Left ventricle myocardium superior (tissue), 1 donor: ENCODE measurements at regions not wholly inside any gene's neighbourhood (a gene's known extent, or its start where the extent isn't known, plus 50 kb on each side); places are given as distances from the start of the nearest gene placed in this dataset.
A peak's percentile ranks its signal among the peaks of the same experiment; 100 is the strongest.
"Not testable (repeated sequence)": the region's sequence is repeated elsewhere in the genome, so short reads cannot be mapped to it uniquely, and the experiment has no call there.

Experiments
- ATAC-seq: fragments of 200-7000 bp; cut with Tn5 transposase; one replicate; pipeline ENCODE4 v1.9.1; 2020; ENCODE audit warnings: mild to moderate bottlenecking, moderate library complexity
- DNase-seq: peaks from one replicate; pipeline ENCODE4 v3.0.0-alpha.2; 2020
- intact Hi-C: fragments of 100-400 bp; cut with micrococcal nuclease; formaldehyde crosslinking; loops from one replicate; pipeline ENCODE4 v1.11.0; 2022
- donor health status: DM: no; HTN: yes; CAD: no; lungs with severe emphysema.

DNA sequence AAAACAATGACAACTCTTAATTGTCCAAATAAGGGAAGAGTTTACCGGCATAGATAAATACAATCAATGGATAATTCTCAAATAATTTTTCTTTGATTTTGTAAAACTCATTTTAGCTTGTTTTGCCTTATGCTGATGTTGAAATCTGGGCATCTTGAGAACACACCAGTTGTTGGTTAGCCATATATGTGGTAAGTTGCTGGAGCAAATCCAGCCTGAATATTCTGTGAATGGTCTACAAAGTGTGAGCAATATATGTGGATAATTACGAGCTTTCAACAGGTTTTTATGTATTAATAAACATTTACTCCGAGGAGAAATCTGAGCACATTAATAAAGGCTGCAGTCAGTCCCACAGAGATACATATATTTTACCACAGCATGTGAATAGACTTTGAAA, 423.6 kb downstream of the BCKDHB start:
- intact Hi-C loops: no loop called here
- ATAC-seq: no peak
- no peak for DNase-seq

DNA sequence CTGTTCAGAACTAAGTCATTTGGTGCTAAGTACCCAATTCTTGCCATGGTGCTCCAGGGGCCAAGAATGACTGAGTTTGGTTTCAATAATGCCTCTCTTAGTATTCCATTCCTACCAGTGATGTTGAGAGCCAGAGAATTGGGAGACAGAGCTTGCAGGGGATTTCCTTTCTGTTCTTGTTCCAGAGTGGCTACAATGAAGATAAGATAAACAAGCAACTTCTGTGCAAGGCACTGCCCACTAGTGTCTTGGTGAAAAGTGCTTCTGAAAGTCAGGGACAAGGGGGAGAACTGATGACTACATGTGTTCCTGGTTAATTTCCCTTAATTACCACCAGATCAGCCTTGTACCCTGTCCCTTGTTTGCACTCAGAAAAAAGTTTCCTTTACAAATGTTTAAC, 421.6 kb downstream of the BCKDHB start:
- DNase-seq (no peak), ATAC-seq (no peak)
- intact Hi-C loops: no loop called here

DNA sequence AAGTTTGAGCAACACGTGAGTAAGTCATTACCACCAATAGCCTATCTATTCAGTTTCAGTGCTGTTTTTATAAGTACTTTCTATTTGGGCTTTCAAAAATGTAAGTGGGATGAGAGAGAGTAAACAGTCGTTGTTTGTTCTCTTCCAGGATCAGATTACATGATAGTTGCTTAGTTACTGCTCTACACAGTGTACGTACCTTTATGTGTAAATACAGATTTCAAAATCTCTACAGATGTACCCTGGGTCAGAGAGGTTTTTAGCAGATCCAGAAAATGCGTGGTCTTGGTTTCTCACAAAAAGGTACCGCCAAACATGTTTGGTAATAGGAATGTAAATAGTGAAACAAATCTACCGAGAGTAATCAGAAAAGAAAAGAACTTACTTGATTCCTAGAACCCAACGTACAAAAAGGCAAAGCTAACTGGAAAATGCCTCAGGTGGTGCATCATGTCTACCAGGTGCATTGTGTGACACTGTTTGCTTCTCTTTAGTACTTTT, 421.1 kb downstream of the BCKDHB start:
- ATAC-seq (no peak), DNase-seq (no peak)
- intact Hi-C loops: no loop called here

DNA sequence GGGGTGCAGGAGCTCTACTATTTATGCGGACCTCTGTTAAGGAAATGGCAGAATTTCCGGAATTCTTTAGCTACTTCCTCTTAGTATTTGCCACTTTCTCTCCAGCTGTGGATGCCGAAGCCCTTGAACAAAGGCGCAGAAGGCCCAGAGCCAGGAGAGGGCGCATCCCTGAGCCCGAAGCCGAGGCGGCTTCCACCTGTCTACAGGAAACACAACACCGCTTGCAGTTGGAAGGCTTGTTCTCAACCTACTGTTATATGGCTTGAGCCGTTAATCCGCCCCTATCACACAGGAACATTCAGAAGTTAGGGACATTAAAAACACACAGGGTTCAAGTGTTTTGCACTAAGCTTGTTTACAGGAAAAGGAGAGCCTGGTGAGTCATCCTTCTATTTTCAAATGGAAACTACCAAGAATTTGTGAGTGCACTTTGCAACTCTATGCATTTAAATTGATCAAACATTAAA, 417.1 kb downstream of the BCKDHB start:
- intact Hi-C loops: no loop called here
- ATAC-seq (peak; percentile 12), DNase-seq (peak; percentile 25)

DNA sequence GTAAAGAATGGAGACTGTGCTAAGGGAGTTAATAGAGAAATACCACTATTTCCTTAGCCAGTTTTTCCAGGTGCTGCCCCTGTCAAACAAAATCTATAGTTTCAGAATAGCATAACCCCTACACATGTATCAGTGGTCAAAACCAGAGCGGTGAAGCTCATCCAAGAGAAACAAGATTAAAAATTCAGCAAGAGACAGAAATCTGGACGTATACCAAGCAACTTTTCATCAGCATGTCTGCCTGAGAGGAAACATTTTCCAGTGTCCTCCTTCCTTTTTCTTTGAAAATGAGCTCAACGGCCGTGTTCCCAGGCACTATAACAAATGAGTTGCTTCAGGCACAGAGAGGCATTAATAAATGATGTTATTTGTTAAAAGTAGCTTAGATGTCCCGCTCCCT, 416.5 kb downstream of the BCKDHB start:
- no peak for ATAC-seq
- intact Hi-C loops: no loop called here
- DNase-seq: no peak

DNA sequence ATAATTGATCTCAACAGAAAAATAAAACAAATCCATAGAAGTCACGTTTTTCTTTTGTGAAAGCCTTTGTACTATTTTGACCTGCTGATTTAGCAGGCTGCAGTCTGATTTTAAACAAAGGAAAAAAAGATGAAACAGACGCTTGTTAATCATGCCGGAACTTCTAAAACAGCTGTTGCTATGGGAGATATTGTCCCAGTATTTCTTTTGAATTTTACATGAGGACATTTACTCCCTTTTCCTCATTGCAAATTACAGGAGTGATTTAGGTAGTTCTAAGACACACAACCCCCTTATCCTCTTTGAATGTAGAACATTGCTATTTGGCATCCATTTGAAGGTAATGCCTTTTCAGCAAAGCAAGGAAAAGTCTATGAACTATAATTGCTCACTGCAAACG, 416.1 kb downstream of the BCKDHB start:
- DNase-seq: no peak
- no peak for ATAC-seq
- intact Hi-C loops: no loop called here

DNA sequence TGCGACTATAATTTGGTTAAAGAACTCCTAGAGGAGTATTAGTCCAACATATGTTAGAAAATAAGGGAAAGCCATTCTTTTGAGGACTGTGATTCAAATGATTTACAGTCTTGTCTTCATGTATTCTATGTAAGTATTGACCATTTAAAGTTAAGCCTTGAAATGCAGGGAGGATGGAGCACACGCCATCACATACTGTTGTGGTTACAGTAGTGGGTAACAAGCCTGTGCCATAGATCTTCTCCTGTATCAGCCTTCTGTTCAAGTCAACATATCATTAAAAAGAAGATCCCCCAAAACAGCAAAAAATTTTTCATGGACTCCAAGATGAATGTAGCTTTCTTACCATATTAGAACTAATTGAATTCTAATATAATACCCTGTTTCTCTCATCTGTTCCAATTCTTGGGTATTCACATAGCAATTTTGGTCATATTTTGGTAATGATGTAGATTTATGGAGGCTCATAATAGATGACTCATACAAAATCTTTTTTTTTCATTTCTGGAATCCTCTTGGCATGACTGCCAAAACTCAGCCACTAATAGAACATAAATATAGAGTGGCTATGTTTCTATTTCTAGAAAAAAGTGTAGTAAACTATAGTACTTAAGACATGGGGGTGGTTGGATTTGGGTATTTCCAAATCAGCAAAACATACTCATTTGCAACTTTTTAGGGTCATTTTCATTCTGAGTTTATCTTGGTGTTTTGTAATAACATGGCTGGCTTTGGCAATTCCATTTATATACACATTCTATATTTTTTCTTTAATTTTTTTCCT, 413.5 kb downstream of the BCKDHB start:
- DNase-seq: no peak
- no peak for ATAC-seq
- intact Hi-C loops: no loop called here

DNA sequence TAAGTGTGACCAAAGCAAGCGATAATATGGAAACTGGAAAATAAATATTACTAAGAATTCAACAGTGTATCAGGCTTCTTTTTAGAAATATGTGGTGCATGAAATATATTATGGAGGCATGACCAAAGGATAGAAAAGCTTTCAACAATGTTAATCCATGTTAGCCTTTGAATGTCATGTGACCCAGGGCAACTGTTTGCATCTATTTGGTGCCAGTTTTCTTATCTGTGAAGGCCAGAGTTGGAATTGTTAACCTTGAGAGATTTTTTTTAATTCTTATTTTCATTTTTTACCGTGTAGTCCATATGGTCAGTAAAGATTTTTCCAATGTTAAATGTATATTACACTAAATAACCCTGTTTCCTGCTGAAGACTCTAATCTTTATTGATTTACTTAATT, 411.1 kb downstream of the BCKDHB start:
- ATAC-seq: no peak

DNA sequence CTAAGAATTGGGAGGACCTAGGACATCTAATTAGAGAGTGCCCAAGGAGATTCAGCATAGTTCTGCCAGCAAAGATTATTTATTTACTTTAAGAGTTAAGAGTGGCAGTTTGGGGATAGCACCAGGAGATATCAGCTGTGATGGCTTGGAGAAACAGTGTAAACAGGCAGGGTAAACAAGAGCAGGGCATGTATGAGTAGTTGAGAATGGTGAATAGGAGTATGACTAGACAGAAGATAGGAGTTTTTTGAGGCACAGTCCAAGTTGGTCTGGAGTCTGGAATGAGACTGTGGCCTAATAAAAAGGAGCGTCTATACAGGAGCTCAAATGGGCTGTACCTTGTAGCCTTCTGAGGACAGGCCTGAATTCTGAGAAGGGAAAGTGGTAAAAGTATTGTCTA, 404.1 kb downstream of the BCKDHB start:
- intact Hi-C loops, ATAC-seq, DNase-seq: not testable (repeated sequence)

More for the DNA sequence above, 411.1 kb downstream of the BCKDHB start:
- DNase-seq: no peak
- intact Hi-C loops: no loop called here

DNA sequence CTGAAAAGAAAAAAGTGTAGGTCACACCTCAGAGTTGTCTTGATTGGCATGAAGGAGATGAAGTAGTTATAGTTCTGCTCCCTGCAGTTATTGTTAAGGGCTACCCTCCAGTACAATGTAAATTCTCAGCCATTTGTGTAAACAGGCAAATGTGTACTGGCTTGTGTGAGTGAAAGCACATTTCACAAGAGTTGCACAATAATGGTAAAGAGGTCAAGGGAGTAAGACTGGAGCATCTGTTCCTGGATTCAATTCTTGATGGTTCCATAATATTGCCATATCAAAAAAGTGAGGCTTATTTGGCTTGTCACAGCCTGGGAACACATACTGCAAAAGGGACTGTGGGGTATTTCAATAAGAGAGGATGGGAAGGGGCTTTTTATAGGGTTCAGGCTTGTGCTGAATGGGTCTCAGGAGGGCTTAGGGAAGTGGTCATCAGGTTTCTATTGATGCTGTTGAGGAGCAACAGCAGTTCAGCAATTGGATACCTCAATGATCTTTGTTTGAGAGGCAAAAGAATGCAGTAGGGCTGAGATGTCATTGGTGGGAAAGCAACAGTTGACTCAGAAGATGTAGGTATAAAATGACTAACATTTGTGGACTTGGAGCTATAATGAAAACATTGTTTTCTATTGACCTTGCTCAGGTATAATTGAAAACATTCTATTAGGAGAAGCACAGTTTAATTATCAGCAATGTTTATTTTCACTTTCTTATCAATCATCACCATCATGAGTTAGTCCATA, 402.6 kb downstream of the BCKDHB start:
- no peak for DNase-seq
- ATAC-seq: no peak
- intact Hi-C loops: no loop called here

DNA sequence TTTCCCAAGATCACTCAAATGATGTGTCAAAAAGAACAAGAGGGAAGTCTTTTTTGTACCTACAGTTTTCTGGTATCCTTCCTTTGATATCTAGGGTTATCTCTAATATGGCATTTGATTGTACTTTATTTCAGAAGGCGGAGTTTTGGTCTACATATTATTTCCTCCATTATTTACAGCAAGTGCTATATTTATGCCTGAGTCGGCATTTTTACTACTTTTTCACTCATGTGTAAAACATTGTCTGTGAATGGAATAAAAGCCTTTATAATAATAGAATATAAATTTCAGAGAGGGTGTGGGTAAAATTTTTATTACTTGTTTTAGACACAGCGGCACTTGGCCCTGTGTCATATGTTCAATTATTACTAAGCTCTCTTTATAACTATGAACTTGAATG, 398.4 kb downstream of the BCKDHB start:
- ATAC-seq (no peak), DNase-seq (no peak)
- intact Hi-C loops: no loop called here

DNA sequence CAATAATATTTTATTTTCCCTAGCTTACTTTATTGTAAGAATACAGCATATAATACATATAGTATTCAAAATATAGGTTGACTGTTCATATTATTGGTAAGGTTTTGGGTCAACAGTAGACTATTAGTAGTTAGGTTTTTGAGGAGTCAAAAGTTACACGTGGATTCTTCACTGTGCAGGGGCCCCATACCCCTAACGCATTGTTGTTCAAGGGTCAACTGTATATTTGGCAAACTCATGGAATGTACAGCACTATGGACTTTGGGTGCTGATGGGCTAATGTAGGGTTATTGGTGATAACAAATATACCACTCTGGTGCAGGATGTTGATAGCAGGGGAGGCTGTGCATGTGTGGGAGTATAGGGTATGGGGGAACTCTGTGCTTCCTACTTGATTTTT, 397.2 kb downstream of the BCKDHB start:
- intact Hi-C loops: no loop called here

DNA sequence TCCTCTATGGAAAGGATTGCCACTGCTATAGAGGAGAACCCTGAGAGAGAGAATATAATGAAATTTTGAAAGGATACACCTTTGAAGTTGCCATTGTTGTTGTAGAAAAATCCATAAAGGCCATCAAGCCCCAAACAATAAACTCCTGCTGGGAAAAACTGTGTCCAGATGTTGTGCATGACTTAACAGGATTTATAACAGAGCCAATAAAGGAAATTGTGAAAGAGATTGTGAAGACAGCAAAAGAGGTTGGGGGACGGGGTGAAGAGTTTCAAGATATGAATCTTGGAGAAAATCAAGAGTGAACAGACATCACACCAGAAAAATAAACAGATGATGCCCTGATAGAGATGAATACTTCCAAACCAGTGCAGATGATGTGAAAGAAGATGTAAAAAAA, 396.4 kb downstream of the BCKDHB start:
- intact Hi-C loops: no loop called here
- ATAC-seq (no peak), DNase-seq (no peak)

More for the DNA sequence above, 397.2 kb downstream of the BCKDHB start:
- ATAC-seq (no peak), DNase-seq (no peak)

DNA sequence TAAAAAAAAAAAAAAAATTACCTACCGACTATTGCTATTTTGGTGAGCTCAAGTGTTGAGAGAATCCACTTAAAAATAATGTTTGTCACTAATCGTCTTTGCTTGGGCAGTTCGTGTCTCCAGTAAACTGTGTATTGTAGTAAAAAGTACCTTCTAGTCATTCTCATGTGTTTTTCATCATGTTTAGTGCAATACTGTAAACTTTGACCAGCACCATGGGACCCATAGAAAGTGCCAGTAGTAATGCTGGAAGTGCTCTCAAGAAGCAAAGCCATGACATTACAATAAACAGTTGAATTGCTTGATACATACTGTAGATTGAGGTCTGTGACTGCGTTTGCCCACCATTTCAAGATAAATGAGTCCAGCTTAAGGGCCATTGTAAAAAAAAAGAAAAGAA, 395.2 kb downstream of the BCKDHB start:
- ATAC-seq: no peak
- intact Hi-C loops: no loop called here
- no peak for DNase-seq

DNA sequence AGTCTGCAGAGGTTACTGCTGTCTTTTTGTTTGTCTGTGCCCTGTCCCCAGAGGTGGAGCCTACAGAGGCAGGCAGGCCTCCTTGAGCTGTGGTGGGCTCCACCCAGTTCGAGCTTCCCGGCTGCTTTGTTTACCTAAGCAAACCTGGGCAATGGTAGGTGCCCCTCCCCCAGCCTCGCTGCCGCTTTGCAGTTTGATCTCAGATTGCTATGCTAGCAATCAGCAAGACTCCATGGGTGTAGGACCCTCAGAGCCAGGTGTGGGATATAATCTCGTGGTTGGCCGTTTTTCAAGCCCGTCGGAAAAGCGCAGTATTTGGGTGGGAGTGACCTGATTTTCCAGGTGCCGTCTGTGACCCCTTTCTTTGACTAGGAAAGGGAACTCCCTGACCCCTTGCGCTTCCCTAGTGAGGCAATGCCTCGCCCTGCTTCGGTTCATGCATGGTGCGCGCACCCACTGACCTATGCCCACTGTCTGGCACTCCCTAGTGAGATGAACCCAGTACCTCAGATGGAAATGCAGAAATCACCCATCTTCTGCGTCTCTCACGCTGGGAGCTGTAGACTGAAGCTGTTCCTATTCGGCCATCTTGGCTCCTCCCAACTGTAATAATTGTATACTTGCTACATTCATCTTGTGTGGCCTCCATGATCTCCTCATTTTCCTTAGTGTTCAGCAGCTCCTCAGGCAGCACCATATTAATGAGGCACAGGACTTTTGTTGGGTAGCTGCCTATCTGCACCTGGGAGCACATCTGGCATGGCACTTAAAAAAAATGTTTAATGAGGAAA, 391.4 kb downstream of the BCKDHB start:
- not testable (repeated sequence) for DNase-seq

DNA sequence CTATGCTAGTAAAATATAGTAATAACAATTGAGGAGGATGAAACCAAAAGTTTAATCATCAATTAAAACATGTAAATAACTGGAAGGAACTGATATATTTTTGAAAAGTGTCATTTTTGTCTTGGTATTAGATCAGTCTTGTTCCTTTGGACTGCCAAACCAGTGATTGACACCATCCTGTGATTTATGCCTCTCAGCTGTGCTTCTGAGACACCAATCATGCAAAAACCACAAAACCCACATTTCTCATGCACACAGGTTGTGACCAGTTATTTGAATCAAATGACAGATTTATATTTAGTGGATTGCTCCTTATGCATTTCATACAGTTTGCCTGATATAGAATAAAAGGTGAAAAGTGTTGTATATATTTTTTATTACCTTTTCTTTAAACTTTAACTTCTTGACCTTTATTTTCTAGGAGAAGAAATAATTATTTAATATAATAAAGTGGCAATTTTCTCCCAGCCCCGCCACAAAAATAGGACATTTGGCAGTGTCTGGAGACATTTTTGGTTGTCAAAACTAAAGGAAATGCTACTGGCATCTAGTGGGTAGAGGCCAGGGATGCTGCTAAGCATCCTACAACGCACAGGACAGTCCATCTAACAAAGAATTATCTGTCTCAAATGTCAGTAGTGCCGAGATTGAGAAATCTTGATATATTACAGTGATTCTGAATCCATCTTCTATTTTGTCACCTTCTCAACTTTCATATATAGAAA, 383.6 kb downstream of the BCKDHB start:
- intact Hi-C loops: no loop called here
- DNase-seq (no peak), ATAC-seq (no peak)

More for the DNA sequence above, 391.4 kb downstream of the BCKDHB start:
- ATAC-seq, intact Hi-C loops: not testable (repeated sequence)

DNA sequence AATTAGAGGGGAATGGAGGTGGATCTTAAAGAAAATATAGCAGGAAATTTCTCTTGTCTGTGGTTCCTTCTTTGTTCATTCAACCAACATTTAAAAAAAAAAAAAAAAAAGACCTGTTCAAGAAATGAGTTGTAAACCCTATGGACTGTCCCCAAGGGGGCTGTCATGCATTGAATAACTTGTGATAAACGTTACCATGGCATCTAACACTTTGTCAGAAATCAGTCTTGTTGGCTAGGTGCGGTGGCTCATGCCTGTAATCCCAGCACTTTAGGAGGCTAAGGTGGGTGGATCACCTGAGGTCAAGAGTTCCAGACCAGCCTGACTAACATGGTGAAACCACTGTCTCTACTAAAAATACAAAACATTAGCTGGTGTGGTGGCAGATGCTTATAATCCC, 381.7 kb downstream of the BCKDHB start:
- DNase-seq: no peak
- ATAC-seq: no peak
- intact Hi-C loops: no loop called here

DNA sequence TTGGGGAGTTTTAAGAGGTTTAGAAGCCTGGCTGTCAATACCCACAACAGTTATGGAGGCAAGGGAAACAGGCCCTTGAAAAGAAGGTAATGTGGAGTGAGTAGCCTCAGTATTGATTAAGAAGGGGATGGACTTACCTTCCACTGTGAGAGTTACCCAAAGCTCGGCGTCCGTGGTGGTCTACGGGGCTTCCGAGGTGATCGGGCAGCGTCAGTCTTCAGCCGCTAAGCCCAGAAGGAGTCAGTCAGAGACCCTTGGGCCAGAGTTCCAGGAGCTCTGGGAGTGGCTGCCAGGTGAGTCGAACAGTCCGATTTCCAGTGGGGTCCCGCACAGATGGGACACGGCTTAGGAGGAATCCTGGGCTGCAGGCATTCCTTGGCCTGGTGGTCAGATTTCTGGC, 379.0 kb downstream of the BCKDHB start:
- intact Hi-C loops, ATAC-seq, DNase-seq: not testable (repeated sequence)

DNA sequence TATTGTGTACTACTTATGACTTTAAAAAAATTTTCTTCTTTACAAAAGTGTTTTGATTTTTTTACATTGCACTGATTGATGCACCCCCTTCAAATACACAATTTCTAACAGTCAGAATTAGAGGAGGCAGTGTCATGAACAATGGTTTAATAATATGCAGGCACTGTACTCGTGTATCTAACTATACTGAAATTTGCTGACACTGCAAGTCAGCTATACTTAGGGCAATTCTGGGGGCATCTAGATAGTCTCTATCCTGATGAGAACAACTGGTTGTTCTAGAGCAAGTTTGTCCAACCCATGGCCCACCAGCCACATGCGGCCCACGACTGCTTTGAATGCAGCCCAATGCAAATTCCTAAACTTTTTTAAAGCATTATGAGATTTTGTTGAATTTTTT, 375.6 kb downstream of the BCKDHB start:
- intact Hi-C loops: no loop called here
- no peak for ATAC-seq
- no peak for DNase-seq
